A549 (cell line): ENCODE measurements at regions not wholly inside any gene's neighbourhood (a gene's known extent, or its start where the extent isn't known, plus 50 kb on each side); places are given as distances from the start of the nearest gene placed in this dataset.
A peak's percentile ranks its signal among the peaks of the same experiment; 100 is the strongest.

ENCODE experiments used
- ATAC-seq, 2 experiments: fragments of 200-7000 bp in 1 of 2; fragments of >200 bp in 1 of 2; cut with Nextera tagmentation in 1 of 2; cut with Tn5 transposase in 1 of 2; 3 replicates each; pipeline versions ENCODE4 v1.8.0 to v1.9.1; 2018 to 2020; ENCODE audit warnings: mild to moderate bottlenecking in 1 of 2, moderate library complexity in 1 of 2
- CTCF ChIA-PET: fragments of 300-600 bp; sonication (Branson Sonifier 250); formaldehyde crosslinking; extraction: SDS; loops from one replicate; lab custom pipeline; 2021; ENCODE audit warnings: antibody characterized with exemption, inconsistent platforms; lab: Yijun Ruan, JAX
- POLR2A ChIA-PET: fragments of 350-600 bp; formaldehyde crosslinking; extraction: SDS; loops from one replicate; lab custom pipeline; 2021; ENCODE audit warnings: antibody characterized with exemption, inconsistent platforms; lab: Yijun Ruan, JAX
- DNase-seq, 2 experiments: peaks; one replicate each; pipeline versions ENCODE4 v3.0.0 to v3.0.0-alpha.2; 2011 to 2016; ENCODE audit warnings: low read depth in 1 of 2, low spot score in 1 of 2
- FAIRE-seq: peaks from 2 replicates; lab custom pipeline; 2011; peaks lifted over from hg19 to GRCh38; lab: Jason Lieb, UNC
- H3K27ac ChIP-seq, 2 experiments: fragments of >200 bp; sonication (Bioruptor Twin); formaldehyde crosslinking; 3 replicates each; pipeline ENCODE4 v1.5.1; 2016 to 2017
- H3K4me1 ChIP-seq: fragments of >200 bp; sonication (Bioruptor Twin); formaldehyde crosslinking; 3 replicates; pipeline ENCODE4 v1.6.1; 2016
- H3K4me2 ChIP-seq: fragments of >200 bp; sonication (Bioruptor Twin); formaldehyde crosslinking; 3 replicates; pipeline ENCODE4 v1.6.1; 2016
- H3K4me3 ChIP-seq: fragments of >200 bp; sonication (Bioruptor Twin); formaldehyde crosslinking; 3 replicates; pipeline ENCODE4 v1.5.1; 2016
- H3K9me3 ChIP-seq: fragments of >200 bp; sonication (Bioruptor Twin); formaldehyde crosslinking; 3 replicates; pipeline ENCODE4 v1.6.1; 2016
- BCL3 ChIP-seq: fragments of >200 bp; sonication (Bioruptor Twin); formaldehyde crosslinking; IDR thresholded peaks from 3 replicates; pipeline ENCODE4 v1.6.1; 2016
- CBX8 ChIP-seq: fragments of 200-600 bp; sonication (generic); IDR thresholded peaks from 2 replicates; pipeline ENCODE4 v1.6.1; 2016
- E2F6 ChIP-seq: IDR thresholded peaks from 2 replicates; pipeline ENCODE4 v1.6.1; 2012; ENCODE audit warnings: low read depth, borderline replicate concordance
- EHF ChIP-seq: fragments of 250-450 bp; sonication (Bioruptor Pico); IDR thresholded peaks from 2 replicates; pipeline ENCODE4 v1.5.0; 2020; ENCODE audit warnings: mild to moderate bottlenecking
- HDAC2 ChIP-seq: fragments of 200-600 bp; sonication (generic); IDR thresholded peaks from 2 replicates; pipeline ENCODE4 v1.6.1; 2016
- HEYL ChIP-seq: fragments of 250-450 bp; sonication (Bioruptor Pico); IDR thresholded peaks from 2 replicates; pipeline ENCODE4 v1.8.0; 2021; ENCODE audit warnings: mild to moderate bottlenecking, moderate library complexity
- HMGXB4 ChIP-seq: fragments of 250-450 bp; sonication (Bioruptor Pico); IDR thresholded peaks from 2 replicates; pipeline ENCODE4 v1.5.0; 2021; ENCODE audit warnings: mild to moderate bottlenecking, moderate library complexity, borderline replicate concordance
- HOXB5 ChIP-seq: fragments of 250-450 bp; sonication (Bioruptor Pico); IDR thresholded peaks from 2 replicates; pipeline ENCODE4 v1.5.0; 2020; ENCODE audit warnings: mild to moderate bottlenecking, moderate library complexity
- JUNB ChIP-seq: fragments of >200 bp; sonication (Bioruptor Twin); formaldehyde crosslinking; IDR thresholded peaks from 2 replicates; pipeline ENCODE4 v1.6.1; 2016
- MAFK ChIP-seq: fragments of 450-650 bp; IDR thresholded peaks from 2 replicates; pipeline ENCODE4 v1.6.1; 2014; ENCODE audit not compliant: partially characterized antibody
- MAX ChIP-seq: IDR thresholded peaks from 2 replicates; pipeline ENCODE4 v1.6.1; 2012
- NFE2L2 ChIP-seq: fragments of 150-350 bp; conservative IDR thresholded peaks from 2 replicates; pipeline ENCODE4 v1.6.1; 2014; ENCODE audit warnings: low read length
- POLR2A ChIP-seq: IDR thresholded peaks from 2 replicates; pipeline ENCODE4 v1.6.1; 2012; ENCODE audit warnings: mild to moderate bottlenecking, low read length
- RARB ChIP-seq: fragments of 250-450 bp; sonication (Bioruptor Pico); IDR thresholded peaks from 2 replicates; pipeline ENCODE4 v1.8.0; 2021; ENCODE audit warnings: mild to moderate bottlenecking, moderate library complexity
- REST ChIP-seq: fragments of 200-600 bp; sonication (generic); IDR thresholded peaks from 2 replicates; pipeline ENCODE4 v1.6.1; 2016; ENCODE audit warnings: antibody characterized with exemption, mild to moderate bottlenecking, moderate library complexity
- RFX5 ChIP-seq: fragments of 450-650 bp; IDR thresholded peaks from 2 replicates; pipeline ENCODE4 v1.7.1; 2014; ENCODE audit warnings: antibody characterized with exemption, mild to moderate bottlenecking, moderate library complexity
- RNF2 ChIP-seq: fragments of 200-600 bp; sonication (generic); IDR thresholded peaks from 2 replicates; pipeline ENCODE4 v1.6.1; 2016; ENCODE audit warnings: low read depth, mild to moderate bottlenecking, antibody characterized with exemption, moderate library complexity, borderline replicate concordance
- SREBF2 ChIP-seq: fragments of 450-650 bp; IDR thresholded peaks from 2 replicates; pipeline ENCODE4 v1.6.1; 2014; ENCODE audit warnings: mild to moderate bottlenecking, moderate library complexity
- ZC3H11A ChIP-seq: fragments of 450-650 bp; IDR thresholded peaks from 2 replicates; pipeline ENCODE4 v1.6.1; 2014; ENCODE audit warnings: antibody characterized with exemption, mild to moderate bottlenecking
- ZNF302 ChIP-seq: fragments of 250-450 bp; sonication (Bioruptor Pico); IDR thresholded peaks from 2 replicates; pipeline ENCODE4 v1.9.0; 2021; ENCODE audit warnings: inconsistent platforms, mild to moderate bottlenecking, moderate library complexity
- WGBS: methylation state at CpG from one replicate; pipeline ENCODE4 v1.1.6; 2017; ENCODE audit errors: missing lambda C conversion rate; 5-methylcytosine and 5-hydroxymethylcytosine counted together

GRCh38 chr12:81811778-81812125 is 52.6 kb upstream of the PPFIA2 start:
- Histone ChIP-seq H3K9me3 (0 out of 3 replicates have a peak, but pooled peaks cover 2% of the 10 kb centered on the region), H3K4me2 (no peak overlapping the region), H3K4me1 (no peaks in the 10 kb centered on the region), H3K27ac (no peak overlapping the region), H3K4me3 (no peak overlapping the region)
- ChIA-PET POLR2A (no interaction called here), CTCF (no interaction called here)
- ATAC-seq: no peak
- 20% methylated on average over 3 of the region's 5 CpGs for WGBS
- TF ChIP-seq MAX: no peak
- no peak for TF ChIP-seq JUNB
- no peak for TF ChIP-seq BCL3
- no peak for TF ChIP-seq SREBF2
- 0 out of 2 replicates have a peak, but pooled peaks have one; percentile 40 for TF ChIP-seq NFE2L2
- no peak for TF ChIP-seq RARB
- peak; percentile 47 for TF ChIP-seq MAFK
- DNase-seq: no peak
- FAIRE-seq: no peak

GRCh38 chr12:81811061-81811777 is 52.1 kb upstream of the PPFIA2 start:
- FAIRE-seq: no peak
- WGBS: 2% methylated on average over 7 of the region's 7 CpGs
- Histone ChIP-seq H3K9me3 (0 out of 3 replicates have a peak, but pooled peaks cover 2% of the 10 kb centered on the region), H3K4me1 (no peaks in the 10 kb centered on the region), H3K4me3 (no peak overlapping the region), H3K4me2 (no peak overlapping the region), H3K27ac (no peak overlapping the region)
- TF ChIP-seq CBX8 (no peak), HDAC2 (no peak), RFX5 (no peak), REST (no peak), HOXB5 (no peak), RNF2 (no peak), POLR2A (no peak), ZNF302 (CRISPR knock-in tag) (no peak), HEYL (CRISPR knock-in tag) (no peak), ZC3H11A (no peak), HMGXB4 (CRISPR knock-in tag) (no peak), EHF (CRISPR knock-in tag) (no peak), E2F6 (no peak)
- DNase-seq: no peak
- ATAC-seq: no peak
- CTCF ChIA-PET: no interaction called here
- POLR2A ChIA-PET: no interaction called here
